NT2/D1 (cell line): ENCODE measurements at regions not wholly inside any gene's neighbourhood (a gene's known extent, or its start where the extent isn't known, plus 50 kb on each side); places are given as distances from the start of the nearest gene placed in this dataset.

ENCODE experiments used
- SUZ12 ChIP-seq: IDR thresholded peaks from 2 replicates; pipeline ENCODE4 v1.6.1; 2011; ENCODE audit not compliant: insufficient read length, insufficient read depth; ENCODE audit errors: extremely low read depth
- YY1 ChIP-seq: IDR thresholded peaks from 2 replicates; pipeline ENCODE4 v1.6.1; 2011; ENCODE audit not compliant: insufficient read length, insufficient read depth
- ZNF274 ChIP-seq: IDR thresholded peaks from 2 replicates; pipeline ENCODE4 v1.6.1; 2011; ENCODE audit warnings: mild to moderate bottlenecking, low read depth, low read length

DNA sequence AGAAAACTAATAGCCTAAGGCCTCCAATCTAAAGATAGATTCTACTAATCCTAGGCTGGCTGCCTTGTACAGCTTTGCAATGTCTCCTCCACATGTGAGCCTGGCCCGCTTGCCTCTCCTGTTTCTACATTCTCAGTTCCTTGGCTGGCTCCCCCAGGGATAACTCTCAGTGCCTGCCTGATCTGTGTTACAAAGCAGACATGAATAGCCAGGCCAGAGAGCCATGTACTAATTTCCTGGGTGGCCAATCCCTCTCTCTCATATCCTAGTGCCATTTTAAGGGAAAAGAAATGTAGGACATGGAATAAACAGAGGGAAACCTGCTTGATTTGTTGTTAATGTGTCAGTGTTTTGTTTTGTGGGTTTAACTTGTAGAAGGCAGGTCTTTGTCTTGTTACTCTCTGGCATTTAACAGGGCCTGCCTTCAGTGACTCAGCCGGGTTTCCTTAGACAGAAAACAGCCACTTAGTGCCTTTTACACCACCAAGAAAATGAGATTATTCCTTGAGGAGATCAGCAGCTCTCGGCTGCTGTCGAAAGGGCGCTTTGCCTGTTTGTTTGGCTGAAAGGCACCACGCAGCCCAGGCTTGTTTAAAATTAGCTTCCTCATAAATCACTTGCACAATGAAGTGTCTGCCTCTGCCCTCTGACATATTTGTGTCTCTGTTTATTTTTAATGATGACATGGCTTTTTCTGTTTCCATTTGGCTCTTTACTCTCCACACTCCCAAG lies 702.7 kb downstream of the MAFB start:
- TF ChIP-seq SUZ12 (no peak), ZNF274 (no peak), YY1 (no peak)
